HG03442 (cell line): ENCODE measurements at regions not wholly inside any gene's neighbourhood (a gene's known extent, or its start where the extent isn't known, plus 50 kb on each side); places are given as distances from the start of the nearest gene placed in this dataset.

Source experiments
- ATAC-seq: cut with Tn5 transposase; IDR thresholded peaks from one replicate; pipeline ENCODE4 v1.9.1; 2021; ENCODE audit warnings: mild to moderate bottlenecking, moderate library complexity; ENCODE audit not compliant: unreplicated experiment

DNA sequence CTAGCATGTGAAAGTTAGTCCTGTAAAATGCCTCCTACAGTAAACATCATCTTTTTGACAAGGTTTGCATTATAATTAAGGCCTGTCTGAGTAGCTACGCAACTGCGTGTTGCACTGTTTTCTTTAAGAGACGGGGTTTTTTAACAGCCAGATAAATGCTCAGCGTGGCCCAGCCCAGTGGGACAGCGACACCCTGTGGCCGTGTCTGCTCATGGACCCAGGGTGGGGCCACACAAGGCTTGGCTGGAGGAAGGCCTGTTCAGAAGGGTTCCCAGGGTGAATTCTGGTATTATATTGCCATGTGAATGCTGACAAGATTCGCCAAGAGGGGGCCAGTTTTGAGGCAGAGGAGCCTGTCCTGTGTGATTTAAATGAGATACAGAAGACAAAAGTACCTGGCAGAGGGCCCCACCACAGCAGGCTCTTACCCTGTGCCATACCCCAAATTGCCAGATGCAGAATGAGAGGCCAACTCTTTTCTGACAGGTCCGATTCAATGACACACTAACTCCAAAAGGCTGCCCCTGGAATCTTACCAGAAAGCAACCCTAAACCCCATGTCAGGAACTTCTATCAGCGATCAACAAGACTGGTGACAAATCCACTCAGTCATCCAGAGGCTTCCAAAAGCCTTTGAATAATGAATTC, 65.9 kb upstream of the IRX6 start:
- peak; percentile 81 for ATAC-seq

DNA sequence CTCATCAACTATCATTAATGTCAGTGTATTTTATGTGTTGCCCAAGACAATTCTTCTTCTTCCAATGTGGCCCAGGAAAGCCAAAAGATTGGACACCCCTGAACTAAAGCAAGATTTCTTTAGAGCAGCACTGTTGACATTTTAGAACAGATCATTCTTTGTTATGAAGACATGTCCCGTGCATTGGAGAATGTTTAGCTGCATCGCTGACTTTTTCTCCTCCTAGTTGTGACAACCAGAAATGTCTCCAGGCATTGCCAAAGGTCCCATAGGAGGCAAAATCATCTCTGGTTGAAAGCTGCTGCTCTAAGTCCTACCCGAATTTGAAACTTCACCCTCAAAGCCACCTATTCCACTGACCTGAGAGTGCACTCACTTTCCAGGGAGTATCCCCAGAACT, 62.7 kb upstream of the IRX6 start:
- ATAC-seq: no peak

DNA sequence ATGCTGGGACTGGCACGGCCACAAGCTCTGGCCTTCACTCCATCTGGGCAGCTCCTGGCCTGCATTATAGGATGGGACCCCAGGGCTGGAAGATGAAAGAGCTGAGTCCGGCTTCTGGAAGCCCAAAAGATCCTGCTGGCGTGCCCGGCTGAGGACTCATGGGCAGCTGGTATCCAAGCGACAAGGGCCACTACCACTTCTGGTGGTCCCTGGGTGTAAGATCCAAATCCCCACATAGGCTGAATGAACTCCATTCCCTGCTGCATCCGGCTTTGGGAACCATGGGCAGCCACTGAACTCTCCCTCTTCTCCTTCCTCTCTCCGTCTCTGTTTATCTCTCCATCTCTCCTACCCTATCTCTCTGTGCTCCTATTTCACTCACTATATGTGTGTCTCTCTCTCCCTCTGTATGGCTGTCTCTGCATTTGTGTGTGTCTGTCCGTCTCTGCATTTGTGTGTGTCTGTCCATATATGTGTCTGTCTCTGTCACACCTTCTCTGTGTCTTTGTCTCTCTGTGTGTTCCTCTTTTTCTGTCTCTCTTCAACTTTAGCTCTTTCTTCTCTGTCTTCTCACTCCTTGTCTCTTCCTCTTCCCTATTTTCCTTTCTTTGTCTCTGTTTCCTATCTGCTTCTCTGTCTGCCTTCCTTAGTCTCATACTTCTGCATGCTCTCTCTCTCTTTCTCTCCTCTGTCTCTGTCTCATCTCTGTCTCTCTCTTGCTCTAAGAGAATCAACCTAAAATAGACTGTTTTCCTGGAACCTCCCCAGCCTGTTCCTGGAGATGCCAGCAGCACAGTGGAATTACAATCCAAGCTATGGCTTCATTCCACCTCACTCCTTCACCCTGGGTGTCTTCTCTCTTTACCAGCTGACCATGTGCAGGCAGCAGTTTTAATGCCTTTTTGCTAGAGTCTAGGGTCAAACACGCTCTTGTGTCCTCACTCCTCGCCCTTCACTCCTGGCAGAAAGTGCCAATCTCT, 60.4 kb upstream of the IRX6 start:
- ATAC-seq: no peak

DNA sequence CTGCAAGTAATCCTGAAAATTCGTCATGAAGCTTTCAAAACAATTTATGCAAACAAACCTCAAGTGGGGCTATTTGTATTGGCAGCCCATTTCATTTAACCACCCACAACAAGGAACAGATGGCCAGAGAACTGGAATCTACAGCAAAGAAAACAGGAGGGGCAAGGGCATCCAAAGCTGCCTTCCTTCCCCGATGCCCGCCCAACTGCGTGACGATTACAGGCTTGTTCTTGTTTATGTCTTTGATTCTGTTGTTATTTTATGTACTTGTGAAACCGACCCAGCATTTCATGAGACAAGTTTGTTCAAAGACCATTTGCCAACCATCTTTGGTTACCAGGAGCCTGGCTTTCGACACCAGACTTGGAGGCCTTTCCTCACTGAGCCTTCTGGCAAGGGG, 59.1 kb upstream of the IRX6 start:
- ATAC-seq: no peak

DNA sequence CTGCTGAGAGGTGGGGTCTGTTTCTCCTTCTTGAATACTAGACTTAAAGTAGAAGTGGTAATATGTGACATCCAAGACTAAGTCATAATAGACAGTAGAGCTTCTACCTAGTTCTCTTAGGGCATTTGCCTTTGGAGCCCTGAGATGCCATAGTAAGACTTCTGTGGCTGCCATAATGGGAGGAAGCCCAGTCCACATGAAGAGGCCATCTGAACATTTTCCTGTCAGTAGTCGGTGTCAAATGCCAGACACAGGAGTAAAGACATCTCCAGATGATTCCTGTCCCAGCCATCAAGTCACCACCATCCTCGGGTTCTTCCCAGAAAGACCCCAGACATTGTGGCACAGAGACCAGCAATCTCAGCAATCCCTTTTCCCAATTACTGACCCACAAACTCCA, 58.1 kb upstream of the IRX6 start:
- ATAC-seq: no peak

DNA sequence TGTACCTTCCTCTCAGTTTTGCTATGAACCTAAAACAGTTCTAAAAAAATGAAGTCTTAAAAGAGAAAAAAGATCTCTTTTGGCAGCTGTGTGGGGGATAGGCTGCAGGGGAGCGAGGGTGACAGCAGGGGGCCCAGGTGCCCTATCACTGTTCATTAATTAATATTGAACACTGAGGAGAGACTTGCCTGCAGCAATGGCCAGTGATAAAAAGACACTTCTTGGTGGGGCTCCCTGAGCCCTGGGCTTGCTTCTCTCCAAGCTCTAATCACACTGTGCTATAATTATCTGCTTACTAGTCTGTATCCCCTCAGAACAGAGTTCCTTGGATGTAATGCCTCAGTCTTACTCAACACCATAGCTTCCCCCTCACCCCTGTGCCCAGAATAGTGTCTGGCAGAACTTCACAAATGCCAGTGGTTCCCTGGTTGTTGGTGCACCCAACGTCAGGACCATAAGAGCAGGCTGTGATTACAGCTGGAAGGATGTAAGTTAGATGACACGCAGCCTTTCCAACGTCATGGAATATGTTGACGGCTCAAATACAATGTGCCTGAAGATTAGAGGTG, 52.0 kb upstream of the IRX6 start:
- ATAC-seq: no peak

DNA sequence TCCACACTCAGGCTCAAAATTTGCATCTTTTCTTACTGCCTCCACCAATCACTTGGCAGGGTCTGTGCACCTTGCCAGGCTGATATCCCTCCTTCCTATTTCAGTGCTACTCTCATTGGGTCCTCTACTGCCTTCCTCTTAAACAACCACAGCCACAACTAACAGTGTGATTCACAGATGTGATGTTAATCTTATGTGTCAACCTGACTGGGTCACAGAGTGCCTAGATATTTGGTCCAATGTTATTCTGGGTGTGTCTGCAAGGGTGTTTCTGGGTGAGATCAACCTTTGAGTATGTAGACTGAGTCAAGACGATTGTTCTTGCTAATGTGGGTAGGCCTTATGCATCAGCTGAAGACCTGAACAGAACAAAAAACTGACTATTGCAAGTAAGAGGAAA, 51.3 kb upstream of the IRX6 start:
- ATAC-seq: no peak

DNA sequence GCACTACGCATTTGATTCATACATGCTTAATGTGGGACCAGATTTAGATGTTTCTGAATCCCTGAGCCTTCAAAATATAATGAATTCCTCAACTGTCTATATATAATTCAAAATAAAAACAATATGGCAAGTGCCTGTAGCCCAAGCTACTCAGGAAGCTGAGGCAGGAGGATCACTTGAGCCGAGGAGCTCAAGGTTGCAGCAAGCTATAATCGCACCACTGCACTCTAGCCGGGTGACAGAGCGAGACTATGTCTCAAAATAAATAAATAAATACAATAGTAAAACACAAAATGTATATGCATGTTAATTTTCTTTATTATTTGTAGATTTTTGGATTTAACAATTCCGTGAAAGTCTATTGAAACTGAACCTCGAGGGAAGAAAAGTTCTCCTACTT, 50.6 kb upstream of the IRX6 start:
- no peak for ATAC-seq

DNA sequence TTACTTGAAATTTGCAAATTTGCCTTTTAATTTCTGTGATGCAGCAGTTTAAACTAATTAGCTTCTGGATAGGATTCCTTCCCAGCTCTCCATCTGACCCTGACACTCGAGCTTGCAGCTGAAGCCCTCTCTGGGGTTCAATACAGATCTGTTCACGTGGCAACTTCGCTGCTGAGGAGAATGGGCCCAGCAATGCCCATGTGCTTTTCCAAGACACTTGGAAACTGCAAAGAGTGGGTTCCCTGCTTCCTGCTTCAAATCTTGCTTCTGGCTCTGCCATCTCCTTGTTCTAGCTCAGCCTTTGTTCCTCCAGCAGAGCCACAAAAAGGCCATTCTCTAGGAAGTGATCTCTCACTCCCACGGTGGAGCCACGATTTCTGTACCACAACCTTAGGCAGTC, 50.0 kb upstream of the IRX6 start:
- ATAC-seq: no peak
